Epidermal melanocyte (primary cell): ENCODE measurements at regions not wholly inside any gene's neighbourhood (a gene's known extent, or its start where the extent isn't known, plus 50 kb on each side); places are given as distances from the start of the nearest gene placed in this dataset.
"Not testable (repeated sequence)": the region's sequence is repeated elsewhere in the genome, so short reads cannot be mapped to it uniquely, and the experiment has no call there.

Experiments
- DNase-seq: peaks from one replicate; pipeline ENCODE4 v3.0.0; 2011; ENCODE audit warnings: low spot score; ENCODE audit not compliant: insufficient read length

- DNase-seq: no peak
Measured at GRCh38 chr11:29258411-29258810, 758.4 kb downstream of the KCNA4 start.

- DNase-seq: no peak
Measured at GRCh38 chr11:29256580-29256979, 760.2 kb downstream of the KCNA4 start.

- no peak for DNase-seq
Measured at GRCh38 chr11:29255401-29255800, 761.4 kb downstream of the KCNA4 start.

DNA sequence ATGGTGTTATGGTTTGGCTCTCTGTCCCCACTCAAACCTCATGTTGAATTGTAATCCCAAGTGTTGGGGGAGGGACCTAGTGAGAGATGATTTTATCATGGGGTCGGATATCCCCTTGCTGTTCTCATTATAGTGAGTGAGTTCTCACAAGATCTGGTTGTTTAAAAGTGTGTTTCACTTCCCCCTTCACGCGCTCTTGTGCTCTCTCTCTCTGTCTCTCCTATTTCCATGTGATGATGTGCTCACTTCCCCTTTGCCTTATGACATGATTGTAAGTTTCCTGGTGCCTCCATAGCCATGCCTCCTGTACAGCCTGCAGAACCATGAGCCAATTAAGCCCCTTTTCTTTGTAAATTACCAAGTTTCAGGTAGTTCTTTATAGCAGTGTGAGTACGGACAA is 765.1 kb downstream of the KCNA4 start:
- DNase-seq: no peak

DNA sequence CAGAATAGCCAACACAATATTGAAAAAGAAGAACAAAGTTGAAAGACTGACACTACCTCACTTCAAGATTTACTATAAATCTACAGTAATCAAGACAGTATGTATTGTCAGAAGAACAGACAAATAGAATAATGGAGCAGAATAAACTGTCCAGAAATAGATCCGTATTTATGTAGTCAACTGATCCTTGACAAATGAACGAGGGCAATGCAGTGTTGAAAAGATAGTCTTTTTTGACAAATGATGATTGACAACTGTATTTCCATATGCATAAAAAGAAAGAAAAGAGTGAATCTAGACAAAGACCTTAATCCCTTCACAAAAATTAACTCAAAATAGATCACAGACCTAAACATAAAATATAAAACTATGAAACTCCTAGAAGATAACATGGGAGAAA is 767.1 kb downstream of the KCNA4 start:
- DNase-seq: no peak

DNA sequence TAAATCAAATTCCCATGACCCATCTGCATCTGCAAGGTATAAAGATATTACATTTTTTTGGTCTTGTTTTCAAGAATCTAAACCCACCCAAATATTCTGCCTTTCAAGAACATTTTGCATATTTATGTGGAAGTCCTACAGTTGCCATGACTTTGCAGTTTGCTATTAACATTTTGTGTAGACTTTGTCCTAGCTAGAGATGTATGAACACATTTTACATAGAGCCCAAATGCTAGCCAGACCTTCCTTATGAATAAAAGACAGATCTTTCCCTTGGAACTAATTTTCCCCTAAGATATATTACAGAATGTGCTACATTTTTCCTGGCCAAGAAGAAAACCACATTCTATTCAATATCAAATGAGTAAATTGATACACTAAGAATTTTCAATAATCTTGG is 772.5 kb downstream of the KCNA4 start:
- no peak for DNase-seq

DNA sequence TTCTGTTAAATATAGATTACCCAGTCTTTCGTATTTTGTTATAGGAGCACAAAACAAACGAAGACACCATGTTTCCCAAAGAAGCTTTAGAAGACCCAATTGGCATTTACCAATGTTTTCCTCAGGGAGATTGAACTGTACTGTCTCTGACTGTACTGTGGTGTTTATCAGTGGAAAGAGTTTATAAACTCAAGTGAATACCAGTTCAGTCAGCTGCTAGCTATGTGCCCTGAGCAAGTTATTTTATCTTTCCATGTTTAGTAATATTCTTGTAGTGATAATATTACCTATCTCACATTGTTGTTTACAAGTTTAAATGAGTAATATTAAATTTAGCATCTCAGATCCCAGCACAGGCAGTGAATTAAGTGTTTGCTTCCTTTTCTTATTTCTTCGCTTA is 773.2 kb downstream of the KCNA4 start:
- DNase-seq: no peak

GRCh38 chr11:29231991-29232390 is 784.8 kb downstream of the KCNA4 start:
- no peak for DNase-seq

DNA sequence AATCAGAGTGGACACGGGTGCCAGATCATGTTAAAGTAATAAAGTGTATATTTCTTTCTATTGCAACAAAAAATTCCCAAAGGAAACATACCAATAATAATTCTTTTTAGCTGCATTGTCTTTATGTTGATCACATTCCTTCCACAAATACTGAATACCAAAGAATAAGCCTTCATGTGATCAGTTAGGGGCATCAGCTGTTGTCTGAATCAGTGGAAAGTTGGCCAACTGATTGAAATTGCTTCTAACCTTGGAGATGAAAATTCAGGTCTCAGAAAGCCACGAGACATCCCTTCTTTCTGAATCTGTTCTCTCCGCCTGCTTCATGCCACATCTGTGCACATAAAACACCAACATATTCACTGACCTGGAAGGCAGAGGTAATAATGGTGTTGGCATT is 785.2 kb downstream of the KCNA4 start:
- DNase-seq: no peak

DNA sequence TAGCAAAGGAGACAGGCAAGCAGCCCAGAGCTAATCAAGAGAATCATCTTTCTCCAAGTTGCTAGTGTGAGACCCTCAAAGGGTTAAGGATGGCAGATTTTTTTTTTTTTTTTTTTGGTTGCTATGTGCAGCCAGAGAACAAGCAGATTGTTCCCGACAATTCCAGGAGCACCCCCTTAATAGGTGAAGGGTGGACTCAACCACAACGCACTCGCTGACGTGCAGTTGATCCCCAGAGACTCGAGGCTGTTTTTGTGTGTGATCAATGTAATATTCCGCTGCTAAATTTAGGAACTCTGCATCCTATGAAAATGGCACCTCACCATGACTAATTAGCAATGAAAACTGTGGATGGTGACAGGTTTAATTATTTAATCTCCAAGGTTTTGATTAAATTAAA is 789.0 kb downstream of the KCNA4 start:
- no peak for DNase-seq

DNA sequence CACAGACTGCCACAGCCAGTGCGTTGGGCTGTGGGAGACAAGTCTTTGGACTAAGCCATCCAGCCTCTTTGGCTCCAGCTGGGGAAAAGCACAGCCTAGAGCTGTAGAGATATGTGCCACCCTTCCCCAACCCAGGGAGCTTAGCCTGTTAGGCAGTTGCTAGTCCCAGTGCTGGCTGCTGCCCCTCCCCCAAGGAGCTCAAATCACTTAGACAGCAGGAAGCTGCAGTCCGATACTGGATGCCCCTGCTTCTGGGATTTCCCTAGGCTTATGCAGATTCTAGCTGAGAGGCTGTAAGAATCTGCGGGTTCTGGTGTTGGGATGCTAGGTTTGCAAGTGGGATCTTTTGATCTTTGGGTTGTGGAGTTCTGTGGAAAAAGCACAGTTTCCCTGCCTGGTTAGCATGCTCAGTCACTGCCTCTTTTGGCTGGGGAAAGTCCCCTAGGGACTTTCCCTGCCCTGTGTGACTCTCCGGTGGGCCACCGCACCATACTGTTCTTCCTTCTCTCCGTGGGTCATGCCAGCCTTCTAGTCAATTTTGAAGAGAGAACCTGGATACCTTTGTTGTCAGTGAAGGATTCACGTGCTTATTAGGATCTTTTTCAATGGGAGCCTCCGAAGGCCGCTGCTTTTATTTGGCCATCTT is 792.0 kb downstream of the KCNA4 start:
- DNase-seq: no peak

DNA sequence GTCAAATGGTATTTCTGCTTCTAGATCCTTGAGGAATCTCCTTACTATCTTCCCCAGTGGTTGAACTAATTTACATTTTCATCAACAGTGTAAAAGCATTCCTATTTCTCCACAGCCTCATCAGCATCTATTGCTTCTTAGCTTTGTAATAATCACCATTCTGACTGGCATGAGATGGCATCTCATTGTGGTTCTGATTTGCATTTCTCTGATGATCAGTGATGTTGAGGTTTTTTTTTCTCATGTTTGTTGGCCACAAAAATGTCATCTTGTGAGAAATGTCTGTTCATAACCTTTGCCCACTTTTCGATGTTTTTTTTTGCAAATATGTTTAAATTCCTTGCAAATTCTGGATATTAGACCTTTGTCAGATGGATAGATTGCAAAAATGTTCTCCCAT is 797.3 kb downstream of the KCNA4 start:
- not testable (repeated sequence) for DNase-seq

DNA sequence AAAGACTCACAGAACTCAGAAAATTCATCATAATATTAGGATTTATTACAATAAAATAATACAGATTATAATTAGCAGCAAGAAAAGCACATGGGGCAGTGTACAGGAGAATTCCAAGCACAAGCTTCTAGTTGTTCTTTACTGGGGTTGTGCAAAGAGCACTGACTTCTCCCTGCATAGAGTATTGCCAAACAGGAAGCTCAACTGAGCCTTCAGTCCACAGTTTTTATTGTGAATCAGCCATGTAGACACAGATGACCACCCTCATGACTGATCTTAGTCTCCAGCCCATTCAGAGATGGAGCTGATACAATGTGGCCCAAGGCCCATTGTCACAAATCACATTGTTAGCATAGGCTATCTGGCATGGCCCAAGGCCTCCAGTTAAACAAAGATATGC is 798.9 kb downstream of the KCNA4 start:
- DNase-seq: no peak

DNA sequence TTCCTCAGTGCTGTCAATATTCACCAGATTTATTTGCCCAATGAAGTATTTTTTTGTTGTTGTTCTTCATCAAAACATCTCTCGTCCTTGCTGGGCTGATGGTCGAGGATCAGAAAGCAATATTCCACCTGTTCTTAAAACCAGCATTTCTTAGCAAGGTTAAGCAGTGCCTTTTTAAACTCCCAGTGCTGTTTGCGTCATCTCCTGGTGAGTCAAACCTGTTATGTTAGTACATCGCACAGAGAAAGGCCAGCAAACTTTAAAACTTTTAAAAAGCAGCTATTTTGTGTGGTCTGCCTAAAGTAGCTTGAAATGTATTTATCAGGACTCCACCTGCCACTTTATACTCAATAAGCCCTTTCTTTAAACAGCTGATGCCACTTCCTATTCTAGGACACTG is 802.0 kb downstream of the KCNA4 start:
- no peak for DNase-seq

- no peak for DNase-seq
Measured at GRCh38 chr11:29211202-29211601, 805.6 kb downstream of the KCNA4 start.

GRCh38 chr11:29210426-29210825 is 806.4 kb downstream of the KCNA4 start:
- no peak for DNase-seq

DNA sequence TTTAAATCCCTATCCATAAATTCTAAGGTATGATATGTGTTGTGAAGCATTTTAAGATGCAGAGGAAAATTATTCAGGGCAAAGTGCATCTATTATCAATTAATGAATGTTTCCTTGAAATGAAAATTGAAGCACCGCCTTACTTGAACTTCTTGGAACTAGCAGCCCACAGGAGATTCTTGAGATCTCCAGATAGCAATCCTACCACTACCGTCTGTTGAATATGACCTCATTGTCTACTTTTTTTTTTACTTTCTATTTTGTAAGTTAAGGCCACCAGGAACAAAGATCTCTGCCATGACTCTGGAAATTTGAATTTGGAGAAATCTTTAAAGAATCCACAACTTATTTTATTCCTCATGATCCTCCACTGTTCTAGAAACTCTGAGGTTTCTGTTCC is 808.7 kb downstream of the KCNA4 start:
- DNase-seq: no peak

DNA sequence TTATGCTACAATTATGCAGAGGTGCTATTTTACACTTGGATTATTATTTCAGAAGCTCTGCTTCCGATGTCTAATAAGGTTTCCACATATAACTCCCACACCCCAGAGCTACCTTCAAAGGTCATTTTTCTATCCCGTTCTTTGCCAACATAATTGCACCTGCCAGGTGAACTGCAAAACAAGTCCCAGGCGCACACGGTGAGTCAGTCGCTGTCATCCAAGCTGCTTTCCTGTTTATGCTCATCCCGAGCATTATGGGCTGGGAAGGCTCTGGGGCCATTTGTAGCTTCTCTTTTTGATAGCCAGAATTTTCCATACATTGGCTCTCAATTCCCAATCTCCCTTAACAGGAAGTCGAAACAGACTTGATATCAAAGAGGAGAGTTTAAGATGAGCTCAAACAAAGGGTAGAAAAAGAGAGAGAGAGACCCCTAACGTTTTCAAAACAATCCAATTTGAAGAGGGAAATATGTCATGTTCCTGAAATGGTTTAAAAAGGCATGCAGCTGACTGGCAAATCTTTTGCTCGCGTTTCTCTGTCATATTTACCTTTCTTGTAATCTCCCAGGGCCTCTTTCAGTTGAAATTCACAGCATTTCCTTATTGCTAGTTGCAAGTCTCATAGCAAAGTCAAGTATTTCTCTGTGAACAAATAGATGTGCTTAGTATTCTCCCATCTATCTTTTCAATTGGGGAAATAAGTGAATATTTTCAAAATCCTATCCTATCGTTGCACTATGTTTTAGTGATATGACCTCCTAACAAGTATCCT is 815.9 kb downstream of the KCNA4 start:
- DNase-seq: no peak

- no peak for DNase-seq
Measured at GRCh38 chr11:29190313-29190712, 826.5 kb downstream of the KCNA4 start.

- no peak for DNase-seq
Measured at GRCh38 chr11:29187215-29187614, 829.6 kb downstream of the KCNA4 start.

DNA sequence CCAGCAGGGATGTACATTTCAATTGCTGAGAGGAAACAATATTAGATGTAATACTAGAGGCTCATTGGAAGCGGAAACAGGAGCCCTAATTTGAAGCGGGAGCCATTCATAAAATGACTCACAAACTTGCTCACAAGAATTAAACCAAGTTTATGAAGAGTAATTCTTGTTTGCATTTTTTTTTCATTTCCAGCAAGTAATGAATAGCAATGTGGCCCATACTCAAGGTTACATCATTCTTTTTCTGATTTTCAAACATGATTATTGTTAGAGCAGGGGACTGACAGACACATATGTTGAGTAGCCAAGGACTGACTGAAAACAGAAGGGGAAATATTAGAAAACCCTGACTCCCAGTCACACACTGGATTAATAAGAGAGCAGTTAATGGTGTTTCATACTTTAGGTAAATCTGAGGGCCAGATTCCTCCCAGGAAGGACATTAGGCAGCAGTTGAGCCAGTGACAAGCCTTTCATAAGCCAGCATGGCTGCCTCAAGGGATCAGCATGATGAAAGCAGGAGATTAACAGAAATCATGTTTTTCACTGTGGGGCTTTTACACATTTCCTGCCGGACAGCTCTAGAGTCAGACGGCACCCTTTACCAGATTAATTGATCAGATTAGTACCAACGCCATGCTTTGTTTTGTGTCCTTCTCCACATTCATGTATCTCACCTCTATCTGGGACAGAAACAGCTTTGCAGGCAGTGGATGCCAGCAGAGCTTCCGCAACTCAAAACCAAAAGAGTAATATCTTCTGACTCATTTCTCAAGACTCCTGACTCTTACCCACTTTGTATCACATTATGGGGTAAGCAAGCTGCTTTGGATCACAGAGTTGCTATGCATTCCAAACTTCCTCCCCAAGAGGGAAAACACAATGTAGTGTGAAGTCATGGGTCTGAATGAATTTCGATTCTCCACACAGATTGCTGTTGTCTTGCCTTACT is 831.6 kb downstream of the KCNA4 start:
- DNase-seq: peak; percentile 34

- no peak for DNase-seq
Measured at GRCh38 chr11:29183301-29183700, 833.5 kb downstream of the KCNA4 start.
